ENCODE measurements at regions not wholly inside any gene's neighbourhood (a gene's known extent, or its start where the extent isn't known, plus 50 kb on each side); places are given as distances from the start of the nearest gene placed in this dataset.
"Not testable (repeated sequence)": the region's sequence is repeated elsewhere in the genome, so short reads cannot be mapped to it uniquely, and the experiment has no call there.

DNA sequence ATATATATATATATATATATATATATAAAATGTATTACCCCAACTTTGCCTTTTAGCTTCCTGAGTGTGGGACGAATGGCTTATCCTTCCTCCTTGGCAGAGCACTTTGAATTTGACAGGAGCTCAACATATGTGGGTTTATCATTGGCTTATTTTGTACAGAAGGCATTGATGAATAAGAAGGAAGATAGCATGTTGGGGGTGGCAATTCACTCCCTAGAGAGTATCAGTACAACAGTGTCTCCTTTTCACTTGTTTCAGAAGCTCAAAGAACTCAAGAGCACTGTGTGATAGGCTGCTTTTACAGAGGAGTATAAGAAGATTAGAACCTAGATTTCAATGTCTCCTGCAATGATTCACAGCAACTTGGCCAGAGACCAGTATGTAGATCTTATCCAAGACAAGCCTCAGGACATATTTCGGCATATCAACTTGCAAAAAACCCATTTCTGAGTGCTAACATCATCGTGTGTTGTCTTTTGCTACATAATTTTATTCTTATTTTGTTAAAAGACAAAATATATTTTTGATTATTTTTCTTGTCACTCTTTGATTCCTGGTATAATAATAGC lies 345.8 kb downstream of the SOCS6 start:
- no peak for DNase-seq

DNA sequence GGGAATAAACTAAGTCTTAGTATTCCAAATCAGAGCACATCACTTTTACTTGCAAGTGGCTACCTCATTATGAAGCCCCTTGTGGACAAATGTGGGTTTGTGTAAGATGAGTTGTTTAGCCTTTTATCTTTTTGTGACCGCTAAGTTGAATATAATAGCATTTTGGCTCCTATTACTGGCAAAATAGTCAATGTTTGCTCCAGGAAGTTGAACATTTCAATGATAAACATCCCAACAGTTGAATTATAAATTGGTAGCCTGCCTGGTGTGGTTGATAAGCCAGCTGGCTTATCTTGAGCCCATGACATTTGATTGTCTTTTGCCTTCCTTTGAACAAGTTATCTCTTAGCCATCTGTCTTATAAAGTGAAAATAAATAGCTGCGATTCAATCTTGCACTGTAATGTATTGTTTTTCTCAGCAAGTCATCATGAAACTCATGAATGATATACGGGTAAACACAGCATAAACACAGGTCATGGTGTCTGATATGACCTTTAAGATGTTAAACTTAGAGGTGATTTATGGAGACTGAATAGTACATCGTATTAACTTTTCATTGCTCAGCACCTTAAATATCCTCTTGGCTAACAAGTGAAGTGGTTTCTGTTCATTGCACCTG lies 338.4 kb downstream of the SOCS6 start:
- DNase-seq = no peak

DNA sequence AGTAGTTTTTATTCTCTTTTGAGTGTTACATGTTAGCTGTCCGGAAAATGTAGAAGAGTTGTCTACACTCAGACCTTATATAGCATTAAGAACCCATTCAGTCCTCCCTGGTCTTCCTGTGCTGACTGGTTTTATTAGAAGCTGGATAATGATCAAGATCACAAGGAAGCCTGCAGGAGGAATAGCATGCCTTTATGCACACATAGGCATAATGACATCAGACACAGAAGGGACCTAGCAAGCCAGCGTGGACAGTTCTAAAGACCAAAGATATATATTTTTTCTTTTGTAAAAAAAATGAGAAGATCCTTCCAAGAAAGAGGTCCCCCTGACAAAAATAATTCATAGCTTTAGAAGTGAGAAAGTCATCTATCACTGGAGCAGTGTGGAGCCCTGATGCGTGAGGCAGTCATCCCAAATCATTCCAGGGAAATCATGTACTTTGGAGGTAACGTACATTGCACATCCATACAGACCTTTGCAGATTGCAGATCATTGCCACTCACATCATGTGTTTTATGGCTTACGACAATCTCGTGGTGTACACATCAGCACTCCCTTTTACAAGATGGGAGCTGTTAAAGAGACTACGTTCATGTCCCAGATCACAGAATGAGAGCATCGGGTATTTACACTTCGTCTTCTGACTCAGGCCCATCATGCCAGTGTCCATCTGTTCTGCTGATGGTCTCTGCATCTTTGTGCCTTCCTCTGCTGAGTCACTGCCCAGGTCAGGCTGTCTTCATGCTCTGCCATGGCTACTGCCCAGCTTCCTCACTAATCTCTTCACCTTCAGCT lies 334.0 kb downstream of the SOCS6 start:
- DNase-seq = no peak

DNA sequence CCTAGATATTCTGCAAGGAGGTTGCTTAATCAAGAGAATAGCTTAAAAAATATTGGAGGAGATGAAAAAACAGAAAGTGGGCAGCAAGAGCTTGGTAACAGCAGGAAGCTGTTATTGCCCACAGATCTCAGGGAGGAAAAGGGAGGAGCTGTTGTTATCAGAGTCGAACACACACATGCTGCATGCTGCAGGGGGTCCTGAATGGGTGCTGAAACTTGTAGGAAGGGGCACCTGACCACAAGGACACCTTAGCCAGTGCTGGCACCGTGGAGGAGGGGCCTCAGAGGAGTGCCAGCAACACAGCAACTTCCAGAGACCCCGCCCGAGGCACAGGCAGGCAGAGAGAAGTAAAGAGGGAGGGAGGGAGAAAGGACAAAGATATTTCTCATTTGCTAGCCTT lies 332.9 kb downstream of the SOCS6 start:
- no peak for DNase-seq

DNA sequence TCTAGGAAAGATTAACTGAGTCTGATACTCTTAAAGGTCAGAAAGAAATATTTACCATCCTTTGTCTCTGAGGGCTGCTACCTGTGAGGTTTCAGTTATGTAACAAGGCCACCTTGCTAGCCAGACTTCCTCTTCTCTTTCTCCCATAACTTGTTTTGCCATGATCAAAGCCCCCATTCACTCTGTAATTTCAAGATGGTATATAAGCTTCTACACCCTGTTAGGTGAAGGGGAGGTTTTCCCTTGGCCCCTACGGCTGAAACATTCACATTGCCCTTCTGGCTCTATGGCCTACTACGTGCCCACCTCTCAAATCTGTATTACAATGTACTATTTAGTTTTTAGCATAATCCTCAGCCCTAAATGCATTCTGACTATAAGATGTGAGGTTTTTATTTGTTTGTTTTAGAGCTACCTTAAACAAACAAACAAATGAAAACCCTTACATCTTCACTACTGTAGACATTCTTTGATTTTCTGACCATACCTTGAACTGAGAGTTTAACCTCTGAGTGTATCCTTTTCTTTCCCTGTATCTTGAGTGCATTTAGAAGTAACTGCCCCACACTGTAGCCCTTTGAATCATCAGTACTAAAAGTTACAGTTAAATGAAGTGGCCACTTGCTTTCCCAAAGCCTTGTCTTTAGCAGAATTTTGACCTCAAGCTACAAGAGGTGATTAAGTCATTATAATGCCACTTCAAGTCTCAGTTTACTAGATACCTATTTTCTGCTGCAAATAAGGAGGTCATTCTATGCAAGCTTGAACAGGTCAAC lies 332.2 kb downstream of the SOCS6 start:
- DNase-seq = no peak

DNA sequence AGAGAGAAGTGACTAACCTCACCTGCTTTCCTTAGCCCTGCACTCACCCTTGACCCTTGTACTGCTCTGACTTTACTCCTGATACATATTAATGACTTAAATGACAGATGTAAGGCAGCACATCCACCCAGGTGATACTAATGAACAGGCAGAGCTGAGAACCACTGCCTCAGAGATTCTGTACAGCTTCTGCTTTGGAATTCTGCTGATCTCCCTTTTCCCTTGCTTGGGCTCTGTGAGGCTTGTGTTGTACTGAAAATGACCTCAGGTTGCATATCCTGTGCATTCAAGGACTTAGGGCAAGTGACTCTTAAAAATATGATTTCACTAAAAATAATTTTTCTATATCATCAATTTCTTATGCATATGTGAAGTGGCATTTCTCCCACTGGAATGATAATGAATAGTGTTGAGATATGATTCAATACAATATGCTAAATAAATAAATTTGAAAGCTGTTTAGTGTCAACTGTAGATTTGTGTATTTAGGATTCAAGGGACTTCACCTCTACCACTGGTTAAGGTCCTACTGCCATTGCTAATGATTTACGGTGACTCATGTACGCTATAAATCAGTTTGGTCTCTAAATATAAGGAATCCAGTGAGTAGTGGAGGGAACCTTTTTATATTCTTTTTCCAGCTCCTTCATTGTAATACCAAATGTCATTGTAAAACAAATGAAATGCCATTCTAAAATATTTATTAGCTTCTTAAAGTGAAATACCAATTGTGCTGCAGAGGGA lies 328.3 kb downstream of the SOCS6 start:
- DNase-seq = no peak

DNA sequence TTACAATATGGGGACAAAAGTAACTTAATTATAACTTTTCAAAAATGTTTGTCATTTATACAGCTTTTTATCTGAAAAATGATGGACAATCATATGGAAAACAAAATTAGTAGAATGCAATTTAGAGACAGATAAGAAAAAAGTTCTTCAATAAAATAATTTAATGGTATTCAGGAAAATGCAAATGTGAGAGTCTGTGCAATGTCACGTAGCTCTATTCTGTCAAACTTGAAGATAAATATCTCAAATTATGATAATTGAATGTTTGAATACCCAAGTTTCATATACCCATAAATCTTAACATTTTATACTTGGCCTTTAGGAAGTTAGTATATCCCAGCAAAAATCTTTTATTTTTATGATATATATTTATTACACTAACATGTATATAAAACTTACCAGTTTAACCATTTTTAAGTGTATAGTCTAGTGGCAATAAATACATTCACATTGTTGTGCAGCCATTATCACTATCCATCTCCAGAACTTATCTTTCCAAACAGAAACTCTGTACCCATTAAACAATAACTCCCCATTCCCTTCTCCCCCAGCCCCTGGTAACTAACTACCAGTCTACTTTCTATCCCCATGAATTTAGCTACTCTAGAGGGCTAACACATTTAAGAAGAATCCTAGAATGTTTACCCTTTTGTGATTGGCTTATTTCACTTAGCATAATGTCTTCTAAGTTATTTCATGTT lies 311.5 kb downstream of the SOCS6 start:
- DNase-seq = no peak

DNA sequence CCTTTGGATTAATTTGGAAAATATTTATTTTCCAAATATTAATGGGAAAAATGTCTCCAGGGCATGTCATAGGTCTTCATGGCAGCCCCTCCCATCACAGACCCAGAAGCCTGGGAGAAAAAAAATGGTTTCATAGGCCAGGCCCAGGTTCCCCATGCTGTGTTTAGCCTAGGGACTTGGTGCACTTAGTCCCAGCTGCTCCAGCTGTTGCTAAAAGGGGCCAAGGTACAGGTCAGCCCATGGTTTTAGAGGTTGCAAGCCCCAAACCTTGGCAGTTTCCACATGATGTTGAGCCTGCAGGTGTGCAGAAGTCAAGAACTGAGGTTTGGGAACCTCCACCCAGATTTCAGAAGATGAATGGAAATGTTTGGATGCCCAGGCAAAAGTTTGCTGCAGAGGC lies 309.6 kb downstream of the SOCS6 start:
- no peak for DNase-seq

DNA sequence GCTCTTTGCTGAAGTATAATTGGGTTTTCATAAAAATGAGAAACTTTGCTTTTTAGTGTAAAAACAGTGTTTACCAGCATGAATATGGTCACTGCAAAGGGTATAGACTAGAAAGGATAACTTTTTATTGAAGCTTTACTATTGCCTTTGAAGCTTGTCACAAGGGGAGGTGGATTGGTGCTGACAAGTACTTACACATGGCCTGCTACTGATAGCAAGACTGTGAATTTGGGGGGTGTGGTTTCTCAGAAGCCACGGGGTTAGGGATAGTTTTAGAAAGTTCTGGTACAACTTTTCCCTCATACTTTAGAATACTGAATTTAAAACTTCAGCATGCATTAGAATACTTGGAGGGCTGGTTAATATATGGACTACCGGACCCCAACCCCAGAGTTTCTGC lies 294.1 kb downstream of the SOCS6 start:
- DNase-seq = no peak

DNA sequence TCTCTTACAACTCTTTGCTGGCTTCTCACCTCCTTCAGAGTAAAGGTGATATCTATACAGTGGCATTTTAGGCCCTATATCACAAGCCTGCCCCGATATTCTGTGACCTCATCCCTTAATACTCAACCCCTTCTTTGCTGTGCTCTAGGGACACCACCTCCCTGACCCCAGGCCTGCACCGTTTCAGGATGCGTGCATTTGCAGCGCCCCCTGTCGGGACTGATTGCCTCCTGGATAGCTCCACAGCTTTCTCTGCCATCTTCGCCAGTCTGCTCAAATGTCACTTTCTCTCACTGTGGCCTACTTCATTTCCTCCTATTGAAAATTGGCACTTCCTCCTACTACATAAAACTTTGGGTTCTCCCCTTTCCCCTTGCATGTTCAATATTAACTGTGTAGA lies 289.6 kb downstream of the SOCS6 start:
- no peak for DNase-seq

DNA sequence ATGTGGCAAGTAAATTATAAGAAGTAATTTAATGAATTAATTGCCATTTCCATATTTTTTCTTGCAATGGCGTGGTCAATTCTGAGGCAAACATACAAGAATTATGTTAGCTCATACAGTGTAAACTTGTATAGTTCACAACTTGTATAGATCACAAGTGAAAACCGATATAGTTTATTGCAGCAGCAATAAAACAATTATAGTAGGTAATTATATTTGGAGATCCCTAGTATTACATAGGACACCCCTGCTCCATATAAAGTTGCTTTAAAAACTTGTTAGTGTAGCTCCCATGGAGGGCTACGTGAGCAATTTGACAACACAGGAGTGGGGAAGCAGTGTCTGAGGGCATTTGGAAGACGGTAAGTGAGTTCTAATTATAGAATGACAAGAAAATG lies 288.2 kb downstream of the SOCS6 start:
- DNase-seq = no peak

DNA sequence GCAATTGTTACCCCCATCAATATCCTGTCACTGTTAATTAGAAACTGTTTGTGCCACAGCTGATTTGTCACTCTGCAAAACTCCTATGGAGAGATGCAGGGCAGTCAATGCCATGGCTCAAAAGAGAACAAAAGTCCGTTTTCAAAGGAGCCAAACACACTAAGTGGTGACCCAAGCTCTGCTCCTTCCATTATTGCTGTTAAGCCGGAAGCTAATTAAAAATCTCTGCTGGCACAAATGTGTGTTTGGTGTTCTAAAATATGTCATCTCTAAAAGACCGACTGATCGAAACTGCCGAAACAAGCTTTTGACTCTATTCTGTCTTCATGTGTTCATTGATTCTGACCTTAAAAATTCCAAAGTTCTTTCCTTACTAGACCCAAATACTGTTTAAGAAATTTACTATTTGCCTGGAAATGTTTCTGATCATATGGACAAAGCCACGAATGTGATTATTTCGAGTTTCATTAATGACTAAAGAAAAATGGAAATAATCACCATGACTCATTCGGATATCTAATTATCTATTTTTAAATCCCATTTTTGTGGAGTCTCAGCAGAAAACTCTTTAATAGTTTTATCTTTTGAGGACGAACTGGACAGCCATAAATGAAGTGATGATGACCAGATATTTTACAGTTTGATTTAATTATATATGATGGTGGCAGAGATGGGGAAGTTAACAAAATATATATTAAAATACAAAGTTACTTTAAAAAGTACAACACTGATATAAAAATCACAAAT lies 287.6 kb downstream of the SOCS6 start:
- DNase-seq = no peak

DNA sequence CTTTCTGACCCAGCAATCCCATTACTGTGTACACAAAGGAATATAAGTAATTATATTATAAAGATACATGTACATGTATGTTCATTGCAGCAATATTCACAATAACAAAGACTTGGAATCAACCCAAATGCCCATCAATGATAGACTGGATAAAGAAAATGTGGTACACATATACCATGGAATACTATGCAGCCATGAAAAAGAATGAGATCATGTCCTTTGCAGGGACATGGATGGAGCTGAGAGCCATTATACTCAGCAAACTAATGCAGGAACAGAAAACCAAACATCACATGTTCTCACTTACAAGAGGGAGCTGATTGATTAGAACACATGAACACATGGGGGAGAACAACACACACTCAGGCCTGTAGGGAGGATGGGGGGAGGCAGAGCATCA lies 286.1 kb downstream of the SOCS6 start:
- DNase-seq = not testable (repeated sequence)

DNA sequence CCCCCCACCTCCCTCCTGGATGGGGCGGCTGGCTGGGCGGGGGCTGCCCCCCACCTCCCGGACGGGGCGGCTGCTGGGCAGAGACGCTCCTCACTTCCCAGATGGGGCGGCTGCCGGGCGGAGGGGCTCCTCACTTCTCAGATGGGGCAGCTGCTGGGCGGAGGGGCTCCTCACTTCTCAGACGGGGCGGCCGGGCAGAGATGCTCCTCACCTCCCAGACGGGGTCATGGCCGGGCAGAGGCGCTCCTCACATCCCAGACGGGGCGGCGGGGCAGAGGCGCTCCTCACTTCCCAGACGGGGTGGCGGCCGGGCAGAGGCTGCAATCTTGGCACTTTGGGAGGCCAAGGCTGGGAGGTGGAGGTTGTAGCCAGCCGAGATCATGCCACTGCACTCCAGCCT lies 280.8 kb downstream of the SOCS6 start:
- DNase-seq = not testable (repeated sequence)

DNA sequence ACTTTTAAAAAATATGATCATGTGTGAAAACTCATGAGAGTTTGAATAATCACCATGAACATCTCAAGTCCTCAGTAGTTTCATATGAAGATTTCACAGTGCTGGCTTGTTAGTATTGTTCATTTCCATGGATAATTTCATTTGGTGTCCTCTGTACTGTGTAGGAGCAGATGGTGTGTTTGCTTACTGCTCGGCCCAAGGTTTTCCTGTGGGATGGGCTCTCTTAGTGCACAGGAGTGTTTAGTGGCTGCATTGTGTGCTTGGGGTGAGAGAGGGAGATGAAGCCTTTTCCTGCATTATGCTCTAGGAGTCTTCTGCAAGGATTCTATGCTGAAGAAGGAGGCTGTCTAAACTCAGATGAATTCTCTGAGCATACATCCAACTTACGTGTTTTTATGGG lies 270.6 kb downstream of the SOCS6 start:
- no peak for DNase-seq

DNA sequence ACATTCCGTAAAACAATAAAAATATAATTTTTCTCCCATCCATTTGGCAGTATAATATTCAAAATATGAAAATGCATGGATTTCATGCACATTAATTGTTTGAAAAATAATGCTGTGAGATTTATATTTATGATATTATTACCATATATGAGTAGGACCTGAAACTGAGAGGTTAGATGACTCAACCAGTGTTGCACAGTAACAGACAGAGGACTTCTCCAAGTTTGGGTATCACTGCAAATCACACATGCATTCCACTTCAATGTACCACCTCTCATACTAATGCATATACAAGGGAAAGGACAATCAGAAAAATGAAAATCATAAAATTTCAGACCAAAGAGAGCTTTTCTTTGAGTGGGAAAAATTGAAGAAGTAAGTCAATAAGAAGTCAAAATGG lies 269.5 kb downstream of the SOCS6 start:
- DNase-seq = no peak

DNA sequence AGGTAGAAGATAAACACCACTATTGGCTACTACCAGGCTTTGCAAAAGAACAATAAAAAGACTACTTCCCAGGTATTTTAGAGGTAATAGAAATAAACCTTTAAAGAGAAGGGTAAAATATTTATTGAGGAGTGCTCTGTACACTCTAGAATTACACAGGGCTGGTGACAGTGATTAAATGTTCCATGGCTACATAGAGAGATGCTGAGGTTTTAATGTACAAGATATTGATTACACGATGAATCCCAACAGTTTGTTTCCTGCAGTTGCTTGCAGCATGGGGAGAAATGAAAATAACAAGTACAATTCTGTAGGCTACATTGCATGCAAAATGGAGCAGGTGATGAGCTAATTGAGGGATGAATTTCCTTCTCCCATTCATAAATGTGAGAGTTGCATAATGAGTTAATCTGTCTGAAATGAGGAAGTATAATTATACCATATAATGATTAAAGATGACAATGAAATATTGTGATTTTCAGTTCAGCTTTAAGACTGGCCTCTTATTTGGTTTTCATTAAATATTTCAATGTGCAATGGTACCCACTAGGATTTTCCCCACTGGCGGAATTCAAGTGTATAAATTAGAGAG lies 266.1 kb downstream of the SOCS6 start:
- DNase-seq = no peak

DNA sequence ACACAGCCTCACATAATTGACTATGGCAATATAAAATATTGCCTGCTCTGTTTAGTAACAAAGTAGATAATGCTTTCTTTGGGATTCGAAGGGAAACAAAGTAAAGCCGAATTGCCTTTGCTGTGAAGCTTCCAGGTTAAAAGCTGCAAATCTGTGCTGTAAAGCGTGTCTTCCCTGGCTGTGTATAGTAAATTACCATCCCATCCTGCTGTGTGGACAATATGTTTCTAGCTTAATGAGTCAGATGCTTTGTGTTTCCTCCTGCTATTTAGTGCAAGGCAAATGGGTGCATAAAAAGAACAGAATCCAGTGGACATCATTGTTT lies 265.1 kb downstream of the SOCS6 start:
- DNase-seq = no peak

DNA sequence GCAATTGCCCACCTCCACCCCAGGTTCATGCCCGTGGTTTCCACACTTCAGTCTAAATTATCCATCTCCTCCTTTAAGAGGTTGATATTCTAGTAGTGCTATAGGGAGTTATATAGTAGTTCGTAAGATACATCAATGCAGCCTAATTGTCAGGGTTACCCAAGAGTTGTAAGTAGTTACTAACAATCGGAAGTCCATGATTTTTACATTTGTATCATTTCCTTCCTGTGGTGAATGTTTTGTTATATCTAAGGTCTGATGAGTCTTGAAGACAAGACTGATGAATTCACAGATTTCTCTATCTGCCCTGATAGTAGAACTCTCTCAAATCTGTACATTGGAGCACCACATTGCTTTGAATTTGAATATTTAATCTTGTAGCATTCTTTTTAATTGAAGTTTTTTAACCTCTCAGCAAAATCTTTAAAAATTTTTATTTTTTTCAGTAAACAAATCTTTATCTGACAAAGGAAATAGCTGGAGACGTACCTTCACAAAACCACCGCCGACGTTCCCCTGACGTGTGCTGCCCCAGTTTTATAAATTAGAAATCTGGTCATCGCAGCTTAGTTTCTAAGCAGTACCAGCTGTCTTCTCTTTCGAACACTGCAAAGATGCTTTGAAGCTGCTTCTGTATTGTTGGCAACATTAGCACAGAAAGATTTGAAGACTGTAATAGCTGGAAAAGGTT lies 264.5 kb downstream of the SOCS6 start:
- no peak for DNase-seq

DNA sequence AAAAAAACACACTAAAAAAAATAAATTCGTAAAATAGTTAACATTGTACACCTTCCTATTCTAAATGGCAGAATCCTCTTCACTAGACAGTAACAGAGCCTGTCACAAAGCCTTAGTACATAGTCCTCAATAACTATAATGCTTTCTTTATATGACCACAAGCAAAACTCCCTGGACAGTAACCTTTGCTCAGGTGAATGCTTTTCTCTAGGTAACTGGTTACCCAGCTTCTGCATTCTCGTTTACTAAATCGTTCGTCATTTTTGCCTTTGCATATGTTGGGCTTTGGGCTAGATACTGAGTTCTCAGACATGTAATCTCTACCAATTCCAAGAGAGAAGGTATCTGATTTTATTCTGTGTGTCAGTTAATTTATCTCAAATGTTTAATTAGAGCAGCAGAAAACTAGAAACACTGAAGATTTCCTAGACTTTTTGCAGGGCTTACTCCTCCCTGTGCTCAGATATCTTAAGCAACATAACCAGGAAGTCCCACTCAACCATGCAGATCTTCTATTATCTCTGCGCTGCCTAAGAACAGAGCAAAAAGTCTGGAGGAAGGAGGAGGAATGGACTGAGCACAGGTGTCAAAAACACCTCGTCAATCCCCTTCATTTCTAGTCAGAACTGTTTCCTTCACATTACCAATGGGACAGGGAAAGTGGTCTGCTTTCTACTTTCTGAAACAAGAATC lies 247.7 kb downstream of the SOCS6 start:
- DNase-seq = no peak

Data from NCI-H2107 (cell line).